Uterus (tissue), 3 donors: ENCODE measurements at regions not wholly inside any gene's neighbourhood (a gene's known extent, or its start where the extent isn't known, plus 50 kb on each side); places are given as distances from the start of the nearest gene placed in this dataset.

Source experiments
- DNase-seq, 2 donors: peaks; one replicate each; pipeline ENCODE4 v3.0.0-alpha.2; 2019 to 2020
- H3K27ac ChIP-seq, 2 donors: fragments of 200-600 bp; sonication (generic); 1 replicate in 1 of 2; 2 replicates in 1 of 2; pipeline ENCODE4 v1.5.1; 2016 to 2018
- H3K27me3 ChIP-seq, 2 donors: fragments of 200-600 bp; sonication (generic); one replicate each; pipeline ENCODE4 v1.5.1; 2018 to 2019; ENCODE audit warnings: control low read depth in 1 of 2
- H3K36me3 ChIP-seq, 2 donors: fragments of 200-600 bp; sonication (generic); one replicate each; pipeline ENCODE4 v1.5.1; 2019; ENCODE audit warnings: control low read depth in 1 of 2
- H3K4me1 ChIP-seq, 2 donors: fragments of 200-600 bp; sonication (generic); one replicate each; pipeline ENCODE4 v1.5.1; 2018 to 2019; ENCODE audit warnings: control low read depth in 1 of 2
- H3K4me3 ChIP-seq, 2 donors: fragments of 200-600 bp; sonication (generic); 1 replicate in 1 of 2; 2 replicates in 1 of 2; pipeline ENCODE4 v1.5.1; 2018 to 2019; ENCODE audit warnings: mild to moderate bottlenecking in 1 of 2
- H3K9me3 ChIP-seq, 2 donors: fragments of 200-600 bp; sonication (generic); one replicate each; pipeline ENCODE4 v1.5.1; 2019; ENCODE audit warnings: control low read depth in 1 of 2
- CTCF ChIP-seq, 4 experiments: fragments of 200-600 bp in 2 of 4; fragments of 450-650 bp in 2 of 4; sonication (generic) in 2 of 4; IDR thresholded peaks; one replicate each; pipeline ENCODE4 v1.5.1; 2016 to 2019; ENCODE audit warnings: antibody characterized with exemption in 4 of 4, mild to moderate bottlenecking in 2 of 4, moderate library complexity in 1 of 4
- POLR2A ChIP-seq, 2 donors: fragments of 450-650 bp; IDR thresholded peaks; one replicate each; pipeline ENCODE4 v1.6.1; 2016; ENCODE audit warnings: antibody characterized with exemption in 2 of 2, mild to moderate bottlenecking in 1 of 2, moderate library complexity in 1 of 2
- intact Hi-C: fragments of 100-400 bp; cut with DNase I; formaldehyde crosslinking; loops from one replicate; pipeline ENCODE4 v1.15.1; 2023; ENCODE audit warnings: low total_unique reads
- donor health status: DM: yes; HTN: yes; CAD: no.

GRCh38 chr1:81392526-81393226, 408.1 kb upstream of the ADGRL2 start:
- Histone ChIP-seq H3K36me3 (no peaks in the 10 kb centered on the region), H3K9me3 (peaks cover 0 to 4% of the 10 kb centered on the region in 2 donors), H3K4me1 (no peaks in the 10 kb centered on the region), H3K27ac (no peak overlapping the region), H3K4me3 (no peak overlapping the region), H3K27me3 (no peaks in the 10 kb centered on the region)
- TF ChIP-seq POLR2A (IDR thresholded peaks at IDR 0.05) (no peak), CTCF (IDR thresholded peaks at IDR 0.05) (no peak)
- DNase-seq: no peak
- intact Hi-C loops: no loop called here

- Histone ChIP-seq H3K27me3 (no peaks in the 10 kb centered on the region), H3K9me3 (peaks cover 0 to 4% of the 10 kb centered on the region in 2 donors), H3K4me3 (no peak overlapping the region), H3K27ac (no peak overlapping the region), H3K4me1 (no peaks in the 10 kb centered on the region), H3K36me3 (no peaks in the 10 kb centered on the region)
- DNase-seq: no peak
- intact Hi-C loops: no loop called here
- TF ChIP-seq POLR2A (IDR thresholded peaks at IDR 0.05): no peak
- TF ChIP-seq CTCF (IDR thresholded peaks at IDR 0.05): no peak
These were observed 409.5 kb upstream of the ADGRL2 start for GRCh38 chr1:81391125-81391828.

- H3K9me3 ChIP-seq: peaks cover 0 to 4% of the 10 kb centered on the region in 2 donors
- no peak for DNase-seq
- H3K27ac ChIP-seq: no peak overlapping the region
- no peaks in the 10 kb centered on the region for H3K4me1 ChIP-seq
- TF ChIP-seq CTCF (IDR thresholded peaks at IDR 0.05): no peak
- no peak for TF ChIP-seq POLR2A (IDR thresholded peaks at IDR 0.05)
- H3K36me3 ChIP-seq: no peaks in the 10 kb centered on the region
- no peaks in the 10 kb centered on the region for H3K27me3 ChIP-seq
- no peak overlapping the region for H3K4me3 ChIP-seq
- intact Hi-C loops: no loop called here
These were observed 412.3 kb upstream of the ADGRL2 start for GRCh38 chr1:81388435-81388834.

- Histone ChIP-seq H3K9me3 (peaks cover 0 to 4% of the 10 kb centered on the region in 2 donors), H3K27ac (no peak overlapping the region), H3K4me3 (no peak overlapping the region), H3K36me3 (no peaks in the 10 kb centered on the region), H3K4me1 (no peaks in the 10 kb centered on the region), H3K27me3 (no peaks in the 10 kb centered on the region)
- TF ChIP-seq CTCF (IDR thresholded peaks at IDR 0.05): no peak
- no peak for TF ChIP-seq POLR2A (IDR thresholded peaks at IDR 0.05)
- intact Hi-C loops: no loop called here
- DNase-seq: no peak
These were observed 413.3 kb upstream of the ADGRL2 start for GRCh38 chr1:81387446-81387845.

- H3K36me3 ChIP-seq: no peaks in the 10 kb centered on the region
- H3K27me3 ChIP-seq: no peaks in the 10 kb centered on the region
- no peak overlapping the region for H3K27ac ChIP-seq
- no peak overlapping the region for H3K4me3 ChIP-seq
- H3K9me3 ChIP-seq: no peaks in the 10 kb centered on the region
- no peak for DNase-seq
- intact Hi-C loops: no loop called here
- no peaks in the 10 kb centered on the region for H3K4me1 ChIP-seq
- TF ChIP-seq CTCF (IDR thresholded peaks at IDR 0.05) (no peak), POLR2A (IDR thresholded peaks at IDR 0.05) (no peak)
These were observed 418.2 kb upstream of the ADGRL2 start for GRCh38 chr1:81382561-81382960.
